Trophoblast cell (in vitro differentiated cells and primary cell): ENCODE measurements at regions not wholly inside any gene's neighbourhood (a gene's known extent, or its start where the extent isn't known, plus 50 kb on each side); places are given as distances from the start of the nearest gene placed in this dataset.

Experiments
- DNase-seq, 2 donors: peaks; one replicate each; pipeline ENCODE4 v3.0.0-alpha.2; 2016
- H2AFZ ChIP-seq: 2 replicates; pipeline ENCODE4 v1.6.1; 2013; ENCODE audit warnings: low read length, moderate library complexity, mild to moderate bottlenecking; ENCODE audit not compliant: insufficient read depth, poor library complexity
- H2AK5ac ChIP-seq: 2 replicates; pipeline ENCODE4 v1.6.1; 2013; ENCODE audit warnings: mild to moderate bottlenecking, low read length
- H2BK120ac ChIP-seq: 2 replicates; pipeline ENCODE4 v1.6.1; 2013; ENCODE audit warnings: low read length, mild to moderate bottlenecking, moderate library complexity; ENCODE audit not compliant: insufficient read depth, poor library complexity
- H2BK12ac ChIP-seq: 2 replicates; pipeline ENCODE4 v1.6.1; 2013; ENCODE audit warnings: mild to moderate bottlenecking, low read length, moderate library complexity
- H2BK5ac ChIP-seq: 2 replicates; pipeline ENCODE4 v1.6.1; 2013; ENCODE audit warnings: low read length, low read depth, moderate library complexity, mild to moderate bottlenecking; ENCODE audit not compliant: poor library complexity
- H3K14ac ChIP-seq: 2 replicates; pipeline ENCODE4 v1.6.1; 2013; ENCODE audit warnings: mild to moderate bottlenecking, low read length
- H3K18ac ChIP-seq: 2 replicates; pipeline ENCODE4 v1.6.1; 2013; ENCODE audit warnings: mild to moderate bottlenecking, low read length
- H3K23ac ChIP-seq: 2 replicates; pipeline ENCODE4 v1.6.1; 2013; ENCODE audit warnings: low read length
- H3K27ac ChIP-seq: 2 replicates; pipeline ENCODE4 v1.5.1; 2013; ENCODE audit warnings: low read depth, mild to moderate bottlenecking, inconsistent platforms, low read length, moderate library complexity
- H3K27me3 ChIP-seq: 2 replicates; pipeline ENCODE4 v1.6.1; 2013; ENCODE audit warnings: inconsistent platforms, mild to moderate bottlenecking, low read length, moderate library complexity; ENCODE audit not compliant: insufficient read depth
- H3K36me3 ChIP-seq, 2 experiments: 1 replicate in 1 of 2; 2 replicates in 1 of 2; pipeline ENCODE4 v1.6.1; 2013; ENCODE audit warnings: low read length in 2 of 2, mild to moderate bottlenecking in 2 of 2, moderate library complexity in 1 of 2; ENCODE audit not compliant: insufficient read depth in 2 of 2, control insufficient read depth in 1 of 2
- H3K4ac ChIP-seq: 2 replicates; pipeline ENCODE4 v1.6.1; 2013; ENCODE audit warnings: low read depth, mild to moderate bottlenecking, low read length, moderate library complexity
- H3K4me1 ChIP-seq, 2 experiments: 1 replicate in 1 of 2; 2 replicates in 1 of 2; pipeline ENCODE4 v1.6.1; 2013; ENCODE audit warnings: low read length in 2 of 2, mild to moderate bottlenecking in 2 of 2, moderate library complexity in 1 of 2; ENCODE audit not compliant: insufficient read depth in 2 of 2, control insufficient read depth in 1 of 2
- H3K4me2 ChIP-seq: 2 replicates; pipeline ENCODE4 v1.6.1; 2013; ENCODE audit warnings: inconsistent platforms, mild to moderate bottlenecking, low read length, moderate library complexity
- H3K4me3 ChIP-seq: 2 replicates; pipeline ENCODE4 v1.5.1; 2013; ENCODE audit warnings: mild to moderate bottlenecking, low read depth, low read length, inconsistent platforms
- H3K79me1 ChIP-seq: one replicate; pipeline ENCODE4 v1.6.1; 2013; ENCODE audit warnings: low read length
- H3K79me2 ChIP-seq: 2 replicates; pipeline ENCODE4 v1.6.1; 2013; ENCODE audit warnings: low read length, mild to moderate bottlenecking; ENCODE audit not compliant: control insufficient read depth, insufficient read depth, poor library complexity
- H3K9ac ChIP-seq: 2 replicates; pipeline ENCODE4 v1.6.1; 2013; ENCODE audit warnings: mild to moderate bottlenecking, low read length
- H3K9me3 ChIP-seq: 2 replicates; pipeline ENCODE4 v1.6.1; 2013; ENCODE audit warnings: low read depth, mild to moderate bottlenecking, control low read depth, inconsistent platforms, low read length; ENCODE audit not compliant: insufficient read depth
- H4K12ac ChIP-seq: 2 replicates; pipeline ENCODE4 v1.6.1; 2013; ENCODE audit warnings: low read depth, mild to moderate bottlenecking, low read length, moderate library complexity
- H4K8ac ChIP-seq: 2 replicates; pipeline ENCODE4 v1.6.1; 2013; ENCODE audit warnings: low read depth, mild to moderate bottlenecking, low read length, moderate library complexity
- H4K91ac ChIP-seq: one replicate; pipeline ENCODE4 v1.6.1; 2013; ENCODE audit warnings: low read depth, mild to moderate bottlenecking, low read length, moderate library complexity
- WGBS: extraction: QIAGEN DNeasy Blood & Tissue Kit; methylation state at CpG from one replicate; pipeline ENCODE4 v1.1.7; 2013; ENCODE audit warnings: missing lambda C conversion rate; ENCODE audit not compliant: insufficient read length, insufficient coverage; ENCODE audit errors: extremely low coverage; 5-methylcytosine and 5-hydroxymethylcytosine counted together

- H3K27me3 ChIP-seq, result no peaks in the 10 kb centered on the region
- no peaks in the 10 kb centered on the region for H3K9me3 ChIP-seq
- no peak overlapping the region for H4K91ac ChIP-seq
- H3K4me1 ChIP-seq, result peaks cover 5 to 6% of the 10 kb centered on the region in 2 experiments
- peaks cover 3% of the 10 kb centered on the region for H3K79me1 ChIP-seq
- no peak overlapping the region for H3K27ac ChIP-seq
- H3K14ac ChIP-seq, result no peak overlapping the region
- no peaks in the 10 kb centered on the region for H3K79me2 ChIP-seq
- no peak overlapping the region for H3K23ac ChIP-seq
- no peak overlapping the region for H3K18ac ChIP-seq
- H4K12ac ChIP-seq, result no peak overlapping the region
- H3K9ac ChIP-seq, result no peak overlapping the region
- peak; percentile 42 to 82 for DNase-seq
- H3K4me2 ChIP-seq, result no peak overlapping the region
- no peak overlapping the region for H3K4ac ChIP-seq
- no peak overlapping the region for H3K4me3 ChIP-seq
- no peaks in the 10 kb centered on the region for H3K36me3 ChIP-seq
- H4K8ac ChIP-seq, result no peak overlapping the region
- H2BK12ac ChIP-seq, result no peak overlapping the region
- H2AK5ac ChIP-seq, result no peak overlapping the region
- no peak overlapping the region for H2AFZ ChIP-seq
- no peak overlapping the region for H2BK5ac ChIP-seq
- no peak overlapping the region for H2BK120ac ChIP-seq
- WGBS, result no CpG with 5 or more reads among the region's 2 CpGs
Observed at GRCh38 chr2:64222351-64222750, 78.1 kb upstream of the PELI1 start.

- Histone ChIP-seq H3K14ac (no peak overlapping the region), H2BK5ac (no peak overlapping the region), H3K27me3 (no peaks in the 10 kb centered on the region), H3K23ac (no peak overlapping the region), H2BK12ac (no peak overlapping the region), H3K79me2 (no peaks in the 10 kb centered on the region), H3K36me3 (no peaks in the 10 kb centered on the region), H3K9me3 (no peaks in the 10 kb centered on the region), H3K4ac (no peak overlapping the region), H2AFZ (no peak overlapping the region), H4K8ac (no peak overlapping the region), H3K4me3 (no peak overlapping the region), H3K18ac (no peak overlapping the region), H4K12ac (no peak overlapping the region), H3K9ac (no peak overlapping the region), H3K4me2 (no peak overlapping the region), H3K4me1 (peaks cover 7 to 8% of the 10 kb centered on the region in 2 experiments), H4K91ac (no peak overlapping the region), H2BK120ac (no peak overlapping the region), H3K79me1 (peaks cover 6% of the 10 kb centered on the region), H2AK5ac (no peak overlapping the region), H3K27ac (no peak overlapping the region)
- DNase-seq, result no peak
- WGBS, result no CpG with 5 or more reads among the region's 3 CpGs
Observed at GRCh38 chr2:64223055-64223454, 78.8 kb upstream of the PELI1 start.

GRCh38 chr2:64225491-64225890 is 81.3 kb upstream of the PELI1 start:
- H3K36me3 ChIP-seq, result no peaks in the 10 kb centered on the region
- H3K4ac ChIP-seq, result no peak overlapping the region
- peaks cover 8% of the 10 kb centered on the region for H3K79me1 ChIP-seq
- H3K9me3 ChIP-seq, result no peaks in the 10 kb centered on the region
- no peak overlapping the region for H3K23ac ChIP-seq
- H4K91ac ChIP-seq, result no peak overlapping the region
- peak; percentile 69 to 88 for DNase-seq
- no peak overlapping the region for H3K27ac ChIP-seq
- H2BK120ac ChIP-seq, result no peak overlapping the region
- H2AFZ ChIP-seq, result no peak overlapping the region
- no peak overlapping the region for H2BK5ac ChIP-seq
- no peak overlapping the region for H3K4me3 ChIP-seq
- no peak overlapping the region for H2AK5ac ChIP-seq
- H3K4me1 ChIP-seq, result peaks cover 7 to 8% of the 10 kb centered on the region in 2 experiments
- no peaks in the 10 kb centered on the region for H3K27me3 ChIP-seq
- H3K4me2 ChIP-seq, result no peak overlapping the region
- no peak overlapping the region for H2BK12ac ChIP-seq
- WGBS, result no CpG with 5 or more reads among the region's 1 CpG
- H3K18ac ChIP-seq, result no peak overlapping the region
- no peaks in the 10 kb centered on the region for H3K79me2 ChIP-seq
- no peak overlapping the region for H3K14ac ChIP-seq
- no peak overlapping the region for H4K8ac ChIP-seq
- H3K9ac ChIP-seq, result no peak overlapping the region
- no peak overlapping the region for H4K12ac ChIP-seq

- Histone ChIP-seq H3K27me3 (no peaks in the 10 kb centered on the region), H4K12ac (no peak overlapping the region), H2AFZ (no peak overlapping the region), H2BK120ac (no peak overlapping the region), H3K4me3 (no peak overlapping the region), H3K4me1 (peaks cover 6 to 7% of the 10 kb centered on the region in 2 experiments), H2AK5ac (no peak overlapping the region), H4K8ac (no peak overlapping the region), H3K23ac (no peak overlapping the region), H3K4ac (no peak overlapping the region), H3K79me1 (peaks cover 7% of the 10 kb centered on the region), H2BK12ac (no peak overlapping the region), H3K4me2 (no peak overlapping the region), H2BK5ac (no peak overlapping the region), H3K9me3 (no peaks in the 10 kb centered on the region), H3K14ac (no peak overlapping the region), H3K18ac (no peak overlapping the region), H4K91ac (no peak overlapping the region), H3K79me2 (no peaks in the 10 kb centered on the region), H3K9ac (no peak overlapping the region), H3K36me3 (no peaks in the 10 kb centered on the region), H3K27ac (no peak overlapping the region)
- DNase-seq, result no peak
- WGBS, result no CpG with 5 or more reads among the region's 5 CpGs
Observed at GRCh38 chr2:64226611-64227010, 82.4 kb upstream of the PELI1 start.
